GM18858 (cell line): ENCODE measurements at regions not wholly inside any gene's neighbourhood (a gene's known extent, or its start where the extent isn't known, plus 50 kb on each side); places are given as distances from the start of the nearest gene placed in this dataset.
"Not testable (repeated sequence)": the region's sequence is repeated elsewhere in the genome, so short reads cannot be mapped to it uniquely, and the experiment has no call there.

Source experiments
- ATAC-seq: cut with Tn5 transposase; IDR thresholded peaks from one replicate; pipeline ENCODE4 v1.9.1; 2021; ENCODE audit not compliant: unreplicated experiment

GRCh38 chr11:35046681-35047080 lies 92.3 kb upstream of the CD44 start:
- ATAC-seq, result no peak

- no peak for ATAC-seq
Observed at GRCh38 chr11:35047179-35047578, 91.8 kb upstream of the CD44 start.

- ATAC-seq, result no peak
Observed at GRCh38 chr11:35047769-35048168, 91.2 kb upstream of the CD44 start.

- not testable (repeated sequence) for ATAC-seq
Observed at GRCh38 chr11:35048346-35048745, 90.6 kb upstream of the CD44 start.

- no peak for ATAC-seq
Observed at GRCh38 chr11:35049859-35050531, 89.0 kb upstream of the CD44 start.

GRCh38 chr11:35050541-35050995 lies 88.4 kb upstream of the CD44 start:
- ATAC-seq, result no peak

- no peak for ATAC-seq
Observed at GRCh38 chr11:35056391-35057093, 82.4 kb upstream of the CD44 start.

GRCh38 chr11:35057926-35058668 lies 80.9 kb upstream of the CD44 start:
- ATAC-seq, result no peak

GRCh38 chr11:35058669-35059434 lies 80.1 kb upstream of the CD44 start:
- no peak for ATAC-seq

GRCh38 chr11:35061516-35062440 lies 77.2 kb upstream of the CD44 start:
- ATAC-seq, result no peak

GRCh38 chr11:35063488-35063931 lies 75.5 kb upstream of the CD44 start:
- ATAC-seq, result no peak

- ATAC-seq, result no peak
Observed at GRCh38 chr11:35064114-35064800, 74.7 kb upstream of the CD44 start.

- ATAC-seq, result no peak
Observed at GRCh38 chr11:35065566-35065965, 73.4 kb upstream of the CD44 start.

- no peak for ATAC-seq
Observed at GRCh38 chr11:35066030-35066429, 72.9 kb upstream of the CD44 start.

GRCh38 chr11:35066783-35067423 lies 72.1 kb upstream of the CD44 start:
- peak; percentile 91 for ATAC-seq

GRCh38 chr11:35071722-35072121 lies 67.2 kb upstream of the CD44 start:
- no peak for ATAC-seq

- no peak for ATAC-seq
Observed at GRCh38 chr11:35073691-35074419, 65.1 kb upstream of the CD44 start.
